HG02759 (cell line): ENCODE measurements at regions not wholly inside any gene's neighbourhood (a gene's known extent, or its start where the extent isn't known, plus 50 kb on each side); places are given as distances from the start of the nearest gene placed in this dataset.

Source experiments
- ATAC-seq: cut with Tn5 transposase; IDR thresholded peaks from one replicate; pipeline ENCODE4 v1.9.1; 2021; ENCODE audit warnings: mild to moderate bottlenecking, moderate library complexity; ENCODE audit not compliant: unreplicated experiment

DNA sequence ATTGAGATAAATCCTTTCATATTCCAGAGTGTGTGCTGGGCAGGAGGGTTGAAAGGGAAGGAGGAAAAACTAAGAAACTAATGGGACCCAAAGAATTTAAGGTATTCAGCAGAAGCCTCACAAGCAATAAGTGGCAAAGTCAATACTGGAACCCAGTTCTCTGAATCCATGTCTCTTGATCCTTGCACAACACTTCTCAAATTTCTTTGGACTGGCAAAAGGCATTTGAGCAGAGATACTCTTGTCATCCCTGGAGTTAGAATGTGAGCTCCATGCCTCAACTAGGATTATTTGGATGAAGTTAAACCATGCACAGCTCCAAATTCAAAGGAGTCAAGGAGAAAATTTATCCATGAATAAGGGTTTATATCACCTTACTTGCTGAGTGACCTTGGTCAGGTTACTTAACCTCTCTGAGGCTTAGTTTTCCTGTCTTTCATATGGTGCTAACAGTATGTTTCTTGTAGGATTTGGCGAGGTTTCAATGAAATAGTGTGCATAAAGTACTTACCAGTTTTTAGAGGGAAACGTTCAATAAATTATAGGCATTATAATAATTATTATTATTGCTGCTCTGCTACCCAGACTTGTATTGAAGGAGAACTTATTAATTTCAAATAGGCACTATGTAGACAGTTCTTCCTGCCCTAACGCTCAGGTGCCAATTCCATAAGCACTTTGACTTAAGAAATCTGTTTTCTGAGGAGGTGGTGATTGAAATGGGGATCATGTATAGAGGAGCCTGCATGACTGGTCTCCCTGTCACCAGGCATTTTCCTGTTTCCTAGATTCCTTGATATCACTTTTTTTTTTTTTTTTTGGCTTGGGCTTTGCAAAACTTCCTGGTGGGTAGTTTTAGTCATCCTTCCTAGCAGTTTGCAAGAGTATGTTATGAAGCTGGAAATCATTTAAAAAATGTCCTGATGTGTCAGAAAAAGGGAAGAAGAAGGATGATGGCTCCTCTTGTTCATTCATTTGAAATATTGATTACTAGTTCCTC, 125.0 kb upstream of the JUN start:
- no peak for ATAC-seq

DNA sequence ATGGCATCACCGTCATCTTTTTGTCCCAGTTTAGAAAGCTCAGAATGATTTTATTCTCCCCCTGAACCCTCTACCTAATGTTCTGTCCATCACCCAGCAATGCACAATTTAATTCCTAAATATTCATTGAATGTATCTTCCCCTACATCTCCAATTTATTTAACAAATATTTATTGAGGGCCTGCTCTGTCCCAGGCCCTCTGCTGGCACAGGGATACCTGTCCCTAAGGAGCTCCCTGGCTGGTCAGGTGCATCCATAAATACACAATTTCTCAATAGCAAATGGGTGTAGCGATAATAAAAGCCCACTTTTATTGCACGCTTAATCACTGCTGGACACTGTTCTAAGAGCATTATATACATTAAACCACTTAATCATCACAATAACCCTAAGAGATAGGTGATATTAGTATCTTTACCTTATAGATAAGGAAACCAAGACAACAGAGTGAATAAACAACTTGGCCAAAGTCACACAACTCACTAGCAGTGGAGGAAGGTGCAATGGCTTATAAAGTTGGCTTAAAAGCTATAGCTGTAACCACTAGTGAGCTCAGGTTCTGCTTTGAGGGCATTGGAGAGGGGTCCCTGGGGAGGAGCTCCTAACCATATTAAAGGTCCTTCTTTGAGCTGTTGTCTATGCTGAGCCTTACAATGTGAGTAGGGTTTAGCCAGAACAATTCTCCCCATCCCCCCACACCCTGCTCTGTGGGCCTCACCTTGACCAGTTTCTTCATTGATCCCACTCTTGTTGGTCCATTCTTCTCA, 126.3 kb upstream of the JUN start:
- no peak for ATAC-seq

DNA sequence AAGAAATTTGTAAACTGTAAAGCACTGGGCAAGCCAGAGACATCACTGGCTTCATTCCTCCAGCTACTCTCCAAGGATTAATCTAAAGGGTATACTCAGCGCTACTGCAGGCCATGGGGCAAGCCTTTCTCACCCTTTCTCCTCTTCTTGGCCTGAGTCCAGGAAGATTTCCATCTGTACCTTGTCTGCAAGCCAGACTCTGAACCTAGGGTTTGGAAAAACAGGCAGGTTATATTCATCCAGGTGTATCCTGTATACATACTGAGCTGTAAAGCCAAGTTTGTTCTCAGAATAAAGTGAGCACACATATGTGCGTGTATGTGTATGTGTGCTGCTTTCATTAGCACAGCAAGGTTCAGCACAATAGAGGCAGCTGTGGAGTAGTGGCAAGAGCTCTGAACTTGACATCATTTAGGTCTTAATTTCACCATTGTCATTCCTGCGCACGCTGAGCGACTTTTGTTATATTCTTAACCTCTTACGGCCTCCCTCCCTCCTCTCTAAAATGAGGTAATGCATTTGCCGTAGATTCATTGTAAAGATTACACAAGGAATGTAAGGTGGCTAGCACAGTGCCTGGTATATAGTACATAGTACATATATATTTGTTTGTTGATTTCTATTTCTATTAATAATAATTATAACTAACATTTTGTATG, 128.1 kb upstream of the JUN start:
- ATAC-seq = no peak

DNA sequence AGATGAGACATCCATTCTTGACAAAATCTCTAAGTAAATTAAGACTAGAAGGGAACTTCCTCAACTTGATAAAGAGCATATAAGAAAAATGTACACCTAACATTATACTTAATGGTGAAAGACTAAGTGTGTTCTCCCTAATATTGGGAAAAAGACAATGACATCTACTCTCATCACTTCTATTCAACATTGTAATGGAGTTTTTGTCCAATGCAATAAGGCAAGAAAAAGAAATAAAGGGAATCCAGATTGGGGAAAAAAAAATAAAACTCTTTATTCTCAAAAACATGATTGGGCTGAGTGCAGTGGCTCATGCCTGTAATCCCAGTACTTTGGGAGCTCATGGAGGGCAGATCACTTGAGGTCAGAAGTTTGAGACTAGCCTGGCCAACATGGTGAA, 131.1 kb upstream of the JUN start:
- no peak for ATAC-seq

DNA sequence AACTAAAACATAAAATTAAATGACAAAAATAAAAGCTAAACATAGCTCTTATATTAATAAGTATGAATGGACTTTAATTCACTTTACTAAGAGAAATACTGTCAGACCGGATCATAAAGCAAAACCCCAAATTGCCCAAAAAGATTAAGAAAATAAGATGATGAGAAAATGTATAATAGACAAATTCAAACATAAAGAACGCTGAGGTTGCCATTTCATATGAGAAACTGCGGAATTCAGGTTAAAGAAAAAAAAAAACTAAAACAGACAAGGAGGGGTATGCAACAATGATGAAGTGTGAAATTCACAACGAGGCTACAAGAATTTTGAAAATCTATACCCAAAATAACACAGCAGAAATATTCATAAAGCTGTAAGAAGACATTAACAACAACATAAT, 133.6 kb upstream of the JUN start:
- ATAC-seq = no peak

DNA sequence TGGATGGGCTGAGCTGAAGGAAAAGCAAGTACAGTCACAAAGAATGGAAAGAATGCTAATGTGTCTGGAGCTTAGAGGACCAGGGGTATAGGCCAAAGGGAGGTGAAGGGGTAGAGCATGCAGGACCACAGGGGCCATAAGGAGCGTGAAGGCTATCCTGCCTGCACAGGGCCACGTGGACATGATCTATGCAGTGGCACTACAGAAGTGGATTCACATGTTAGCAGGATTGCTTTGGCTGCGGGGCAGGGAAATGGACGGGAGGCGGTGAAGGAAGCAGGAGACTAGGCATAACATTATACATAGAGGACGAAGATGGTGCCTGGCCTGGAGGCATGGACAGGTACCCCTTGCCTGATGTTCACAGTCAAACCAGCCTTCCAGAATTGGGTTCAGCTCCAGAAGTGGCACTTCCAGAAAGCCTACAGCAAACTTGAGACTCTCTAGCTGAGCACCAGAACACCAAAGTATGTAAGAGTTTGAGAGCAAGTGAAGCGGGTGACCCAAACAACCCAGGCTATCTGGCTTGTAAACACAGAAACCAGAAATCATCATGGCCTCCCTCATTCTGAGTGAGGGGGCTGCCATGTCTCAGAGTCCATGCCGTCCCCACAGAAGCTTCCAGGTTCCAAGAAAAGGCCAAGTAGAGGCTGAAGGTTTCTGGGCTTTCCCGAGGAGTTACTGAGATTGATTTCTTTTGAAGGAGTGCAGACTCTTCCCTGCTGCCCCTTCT, 135.5 kb upstream of the JUN start:
- no peak for ATAC-seq

DNA sequence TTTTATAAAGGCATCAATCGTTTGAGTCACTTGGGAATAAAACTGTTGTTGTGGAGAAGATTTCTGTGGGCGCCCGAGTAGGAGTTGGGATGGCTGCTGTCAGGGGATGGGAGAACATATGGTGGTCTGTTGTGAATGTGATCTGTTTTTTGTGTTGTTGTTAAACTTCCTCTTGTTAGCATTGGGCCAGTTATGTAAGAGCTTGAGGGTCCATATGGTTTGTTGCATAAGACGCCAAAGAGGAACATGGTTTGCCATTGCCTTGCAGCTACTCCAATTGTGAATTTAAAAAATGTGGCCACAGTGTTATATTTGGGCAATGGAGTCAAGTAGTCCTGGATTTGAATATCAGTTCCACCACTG, 136.1 kb upstream of the JUN start:
- ATAC-seq = no peak

DNA sequence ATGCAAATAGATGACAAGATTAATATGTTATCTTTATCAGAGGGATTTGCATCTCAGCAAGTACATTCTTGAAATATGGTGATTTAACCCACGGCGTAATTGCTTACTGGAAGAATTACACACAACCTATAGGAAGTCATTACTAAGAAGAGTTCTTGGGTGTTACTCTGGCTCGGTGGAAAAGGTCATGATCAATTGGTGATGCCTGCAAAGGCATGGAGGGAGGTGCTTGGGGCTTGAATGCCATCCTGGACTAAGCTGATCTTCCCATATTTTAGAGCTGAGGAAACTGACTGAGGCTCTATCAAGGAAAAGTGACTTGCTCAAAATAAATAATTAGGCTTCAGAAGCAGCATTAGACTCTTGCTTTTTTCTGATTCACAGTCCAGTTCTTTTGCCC, 137.5 kb upstream of the JUN start:
- ATAC-seq = no peak

DNA sequence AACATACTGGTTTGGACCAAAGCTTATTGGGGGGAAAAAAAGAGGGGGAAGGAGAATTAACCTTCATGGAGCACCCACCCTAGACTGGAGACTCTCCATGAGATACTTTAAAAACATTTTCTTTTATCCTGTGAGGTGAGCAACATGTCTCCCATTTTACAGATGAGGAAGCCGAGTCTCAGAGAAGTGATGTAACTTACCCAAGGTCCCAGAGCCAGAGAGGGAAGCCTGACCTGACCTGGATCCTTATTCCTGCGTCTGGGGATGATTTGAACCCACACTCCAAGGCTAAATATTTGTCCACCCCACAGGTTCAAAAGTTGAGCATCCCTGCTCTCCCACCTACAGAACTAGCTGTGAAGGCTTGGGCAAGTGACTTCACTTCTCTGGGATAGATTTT, 137.9 kb upstream of the JUN start:
- no peak for ATAC-seq

DNA sequence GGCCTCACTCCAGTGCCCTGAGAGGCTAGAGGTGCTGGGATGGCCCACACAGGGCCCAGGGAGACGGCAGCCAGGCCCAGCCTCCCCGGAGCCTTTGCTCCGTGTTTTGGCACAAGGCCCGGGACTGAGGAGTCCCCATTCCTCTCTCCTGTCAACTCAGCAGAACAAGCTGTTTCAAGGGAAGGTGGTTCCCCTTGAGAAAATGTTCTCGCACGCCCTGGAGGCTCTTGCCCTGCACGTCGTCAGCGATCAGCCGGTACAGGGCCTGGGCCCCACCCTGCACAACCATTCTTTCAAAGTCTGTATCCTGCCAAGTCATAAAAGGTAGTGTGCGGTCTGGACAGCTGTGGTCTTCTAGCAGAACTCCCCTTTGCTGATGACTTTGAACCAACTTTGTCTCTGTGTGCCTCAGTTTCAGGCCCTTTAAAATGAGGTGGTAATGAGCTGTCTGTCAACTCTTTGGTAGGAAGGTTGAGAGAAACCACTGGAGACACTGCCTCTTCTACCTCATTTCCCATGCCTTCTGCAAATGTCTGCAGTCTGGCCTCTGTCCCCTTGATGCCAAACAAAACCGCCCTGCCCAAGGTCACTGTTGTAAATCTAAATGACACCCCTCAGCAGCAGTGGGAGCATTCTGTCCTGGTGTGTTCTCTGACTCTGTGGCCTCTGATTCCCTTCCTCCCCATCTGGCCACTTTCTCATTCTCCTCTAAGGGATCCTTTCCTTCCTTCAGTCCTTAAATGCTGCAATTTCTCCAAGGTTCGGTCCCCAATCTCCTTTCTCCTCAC, 138.6 kb upstream of the JUN start:
- peak; percentile 97 for ATAC-seq

DNA sequence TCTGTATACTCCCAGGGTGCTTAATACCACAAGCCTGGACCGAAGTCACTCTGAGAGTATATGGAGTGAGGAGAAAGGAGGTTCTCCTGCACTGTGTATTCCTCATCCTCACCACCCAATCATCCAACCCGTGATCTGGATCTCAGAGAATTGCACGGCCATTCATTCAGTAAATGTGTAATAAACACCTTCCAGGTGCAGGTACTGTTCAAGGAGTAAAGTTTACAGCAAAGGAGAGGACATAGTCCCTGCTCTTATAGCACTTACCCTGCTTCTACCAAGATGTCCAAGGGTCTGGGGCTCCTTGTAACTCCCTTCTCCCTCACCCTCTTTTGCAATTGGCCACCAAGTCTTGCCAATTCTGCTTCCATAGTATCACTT, 139.2 kb upstream of the JUN start:
- no peak for ATAC-seq

DNA sequence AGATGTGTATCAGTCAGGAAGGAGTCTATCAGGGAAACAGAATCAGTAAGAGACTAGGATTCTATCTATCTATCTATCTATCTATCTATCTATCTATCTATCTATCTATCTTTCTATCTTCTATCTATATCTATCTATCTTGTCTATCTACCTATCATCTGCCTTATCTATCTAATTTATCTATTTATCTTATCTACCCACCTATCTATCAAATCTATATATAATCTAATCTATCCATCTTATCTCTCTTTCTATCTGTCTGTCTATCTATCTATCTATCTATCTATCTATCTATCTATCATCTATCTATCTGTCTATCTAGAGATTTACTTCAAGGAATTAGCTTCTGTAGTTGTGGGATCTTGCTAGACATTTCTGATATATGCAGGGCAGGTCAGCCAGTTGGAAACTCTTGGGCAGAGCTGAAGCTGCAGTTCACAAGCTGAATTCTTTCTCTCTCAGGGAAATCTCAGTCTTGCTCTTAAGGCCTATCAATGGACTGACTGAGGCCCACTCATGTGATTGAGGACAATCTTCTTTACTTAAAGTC, 140.2 kb upstream of the JUN start:
- ATAC-seq = no peak

DNA sequence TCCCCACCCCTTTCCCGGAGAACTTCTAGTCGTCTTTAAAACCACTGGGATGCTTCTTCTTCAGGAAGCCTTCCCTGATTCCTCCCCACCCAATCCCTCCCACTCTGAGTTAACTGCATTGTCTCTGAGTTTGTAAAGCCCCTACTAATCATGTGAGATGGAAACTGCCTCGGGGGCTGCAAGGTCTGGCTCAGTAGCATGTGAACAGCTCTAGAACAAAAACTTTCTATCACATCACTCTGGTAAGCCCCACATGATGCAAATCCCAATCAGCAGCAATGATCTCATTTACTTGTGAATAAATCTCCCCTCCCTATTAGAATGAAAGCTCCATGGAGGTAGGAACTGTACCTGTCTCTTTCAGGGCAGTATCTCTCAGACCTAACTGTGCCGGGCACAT, 141.0 kb upstream of the JUN start:
- no peak for ATAC-seq

DNA sequence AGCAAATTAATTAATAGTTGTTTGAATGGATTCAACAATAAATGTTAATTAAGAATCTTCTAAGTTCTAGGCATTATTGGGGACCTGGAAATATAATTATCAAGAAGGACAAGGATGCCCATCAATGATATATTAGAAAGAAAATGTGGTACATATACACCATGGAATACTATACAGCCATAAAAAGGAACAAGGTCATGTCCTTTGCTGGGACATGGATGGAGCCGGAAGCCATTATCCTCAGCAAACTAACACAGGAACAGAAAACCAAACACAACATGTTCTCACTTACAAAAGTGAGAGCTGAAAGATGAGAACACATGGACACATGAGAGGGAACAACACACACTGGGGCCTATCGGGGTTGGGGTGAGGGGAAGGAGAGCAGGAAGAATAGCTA, 141.4 kb upstream of the JUN start:
- ATAC-seq = no peak

DNA sequence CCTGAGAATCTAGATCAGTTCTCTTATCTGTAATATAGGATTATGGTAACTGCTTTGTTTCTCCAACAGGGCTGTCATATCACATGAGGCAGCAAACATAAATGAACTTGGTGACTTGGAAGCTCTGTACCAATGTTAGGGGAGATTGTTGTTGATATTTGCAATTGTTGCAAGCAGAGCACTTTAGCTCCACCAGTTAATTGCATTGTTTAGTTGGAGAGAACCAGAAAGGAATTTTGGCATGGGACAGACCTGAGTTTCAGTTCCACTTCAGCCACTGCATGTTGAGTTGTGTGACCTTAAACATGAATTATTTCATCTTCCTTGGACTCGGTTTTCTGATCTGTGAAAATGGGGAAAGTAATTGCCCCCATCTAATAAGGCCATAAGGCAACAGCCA, 142.3 kb upstream of the JUN start:
- ATAC-seq = no peak

DNA sequence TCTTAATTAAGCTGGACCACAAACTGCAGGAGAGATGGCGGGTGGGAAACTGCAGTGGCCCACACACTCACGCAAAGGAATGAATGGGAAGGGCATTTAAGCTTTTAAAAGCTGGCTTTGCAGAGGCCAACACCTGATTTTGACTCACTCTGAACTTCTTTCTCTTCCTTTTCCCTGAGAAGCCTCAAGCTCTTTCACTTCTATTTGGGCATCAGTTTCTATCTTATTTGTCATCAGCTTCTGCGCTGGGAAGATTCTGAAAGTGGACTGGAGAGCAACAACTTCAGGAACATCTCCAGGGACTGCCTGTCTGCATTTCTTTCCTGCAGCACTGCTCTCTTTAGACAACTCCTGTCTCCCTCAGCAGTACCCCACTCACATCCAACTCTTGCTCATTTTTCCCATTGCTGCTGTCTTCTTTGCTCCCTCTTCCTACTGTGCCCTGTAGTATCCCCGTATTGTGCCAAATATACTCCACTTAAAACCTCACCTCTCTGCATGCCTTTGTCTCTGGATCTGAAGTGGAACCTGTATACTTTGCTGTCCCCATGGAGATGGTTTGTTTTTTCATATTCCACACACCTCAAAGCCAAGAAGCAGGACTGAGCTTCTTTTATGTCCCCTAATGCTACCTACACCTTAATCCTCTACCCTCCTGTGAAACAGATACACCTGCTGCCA, 143.3 kb upstream of the JUN start:
- no peak for ATAC-seq

DNA sequence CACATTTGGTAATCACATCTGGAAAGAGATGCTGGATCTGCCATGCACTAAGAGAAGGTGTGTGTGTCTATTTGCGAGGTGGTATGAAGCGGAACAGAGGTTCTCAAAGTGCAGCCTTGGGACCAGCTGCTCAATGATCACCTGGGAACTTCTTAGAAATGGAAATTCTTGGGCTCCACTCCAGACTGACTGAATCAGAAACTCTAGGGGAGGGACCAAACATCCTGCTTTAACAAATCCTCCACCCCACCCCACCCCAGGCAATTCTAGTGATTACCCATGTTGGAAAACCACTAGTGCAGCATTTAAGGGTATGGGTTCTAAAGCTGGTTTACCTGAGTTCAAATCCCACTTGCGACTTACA, 143.9 kb upstream of the JUN start:
- ATAC-seq = no peak

DNA sequence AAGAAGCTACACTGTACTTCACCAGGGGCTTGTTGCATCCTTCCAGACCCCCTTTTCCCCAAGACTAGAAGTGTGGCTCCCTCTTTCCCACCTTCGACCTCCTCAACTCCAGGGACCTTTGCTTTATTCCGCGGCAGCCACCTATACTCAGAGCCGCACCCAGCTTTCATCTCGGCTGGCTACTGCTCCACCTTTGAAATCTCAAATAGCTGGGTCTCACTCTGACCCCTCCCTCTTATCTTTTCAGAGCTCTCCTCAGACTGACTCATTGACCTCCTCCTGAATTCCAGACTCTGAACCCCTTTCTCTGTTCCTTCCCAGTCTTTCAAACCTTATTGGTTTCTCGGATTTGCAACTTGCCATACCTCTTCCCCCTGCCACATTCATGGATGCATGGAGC, 144.7 kb upstream of the JUN start:
- no peak for ATAC-seq

DNA sequence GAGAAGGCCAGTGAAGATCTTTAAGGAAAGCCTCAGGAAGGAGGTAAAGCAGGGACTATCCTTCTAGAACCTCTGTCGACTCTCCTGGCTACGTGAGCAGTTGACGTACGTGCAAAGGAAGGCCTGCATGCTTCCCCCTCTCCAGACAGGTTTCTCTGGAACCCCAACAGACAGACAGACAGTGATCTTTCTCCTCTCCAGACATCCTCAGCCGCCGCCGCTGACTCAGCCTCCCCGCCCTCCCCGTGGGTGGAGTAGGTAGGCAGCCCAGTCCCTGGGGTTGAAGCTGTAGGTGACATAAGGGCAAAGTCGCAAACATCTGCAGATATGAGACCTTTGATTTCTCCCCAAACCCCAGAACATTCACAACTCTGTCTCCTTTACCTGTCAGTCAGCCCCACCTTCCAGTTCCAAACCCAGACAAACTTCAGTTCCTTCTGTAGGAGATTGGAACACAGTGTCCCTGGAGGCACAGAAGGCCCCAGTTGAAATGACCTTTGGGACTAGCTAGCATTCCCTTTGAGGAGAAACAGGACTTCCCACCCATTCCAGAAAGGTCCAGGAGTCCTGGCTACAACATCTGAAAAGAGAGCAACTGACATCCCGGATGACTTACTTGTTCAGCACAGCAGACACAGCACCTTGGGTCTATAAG, 146.0 kb upstream of the JUN start:
- ATAC-seq = no peak
